ENCODE measurements at regions not wholly inside any gene's neighbourhood (a gene's known extent, or its start where the extent isn't known, plus 50 kb on each side); places are given as distances from the start of the nearest gene placed in this dataset.

- TF ChIP-seq CREB1 (IDR thresholded peaks at IDR 0.05; ENCODE audit: low read depth) (no peak), EP300 (IDR thresholded peaks at IDR 0.05; ENCODE audit: borderline replicate concordance) (no peak), FOXM1 (IDR thresholded peaks at IDR 0.05; ENCODE audit: borderline replicate concordance, low read depth) (no peak), USF1 (IDR thresholded peaks at IDR 0.05) (no peak), CEBPB (IDR thresholded peaks at IDR 0.05) (no peak)
Measured at GRCh38 chr12:102564026-102564425, 83.7 kb upstream of the IGF1 start.

All from Ishikawa (cell line).